Erythroblast (primary cell): ENCODE measurements at regions not wholly inside any gene's neighbourhood (a gene's known extent, or its start where the extent isn't known, plus 50 kb on each side); places are given as distances from the start of the nearest gene placed in this dataset.

Experiments used
- GATA1 ChIP-seq: IDR thresholded peaks from 2 replicates; pipeline ENCODE4 v1.6.1; 2011; ENCODE audit warnings: low read depth, mild to moderate bottlenecking, control low read depth, low read length, moderate library complexity
- POLR2A ChIP-seq: IDR thresholded peaks from 2 replicates; pipeline ENCODE4 v1.6.1; 2011; ENCODE audit warnings: mild to moderate bottlenecking, low read length

GRCh38 chr18:69291044-69291443, 109.6 kb upstream of the DOK6 start:
- TF ChIP-seq POLR2A (no peak), GATA1 (no peak)
